WI38 (cell line): ENCODE measurements at regions not wholly inside any gene's neighbourhood (a gene's known extent, or its start where the extent isn't known, plus 50 kb on each side); places are given as distances from the start of the nearest gene placed in this dataset.

Experiments used
- H3K4me3 ChIP-seq: 2 replicates; pipeline ENCODE4 v1.5.1; 2011; ENCODE audit warnings: low read depth, mild to moderate bottlenecking, control low read depth, low read length
- TF ChIP-seq, protein P1 (sequence below): IDR thresholded peaks from 2 replicates; pipeline ENCODE4 v1.5.1; 2012; ENCODE audit warnings: low read depth, mild to moderate bottlenecking, control low read depth, low read length

DNA sequence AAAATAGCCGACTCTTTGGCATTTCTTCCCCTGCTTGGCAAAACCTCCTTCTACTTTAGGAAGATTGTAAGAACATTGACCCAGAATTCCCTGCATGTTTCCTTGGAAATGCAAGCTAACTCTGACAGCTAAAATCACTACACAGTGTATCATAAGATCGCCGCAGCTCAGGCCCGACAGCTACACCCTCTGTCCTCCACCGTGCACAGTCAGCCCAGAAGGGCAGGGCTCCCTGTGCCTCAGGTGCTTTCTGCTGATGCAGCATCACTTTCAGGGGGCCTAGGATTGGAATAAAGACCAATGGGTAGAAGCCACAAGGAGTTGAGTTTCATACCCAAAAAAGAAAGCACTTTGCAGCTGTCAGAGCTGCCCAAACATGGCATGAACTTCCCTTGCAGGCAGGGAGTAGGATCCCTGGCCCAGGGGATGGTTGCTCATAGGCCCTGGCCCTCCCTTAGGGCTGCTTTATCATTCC, 145.3 kb downstream of the SEC16B start:
- TF ChIP-seq, protein P1, sequence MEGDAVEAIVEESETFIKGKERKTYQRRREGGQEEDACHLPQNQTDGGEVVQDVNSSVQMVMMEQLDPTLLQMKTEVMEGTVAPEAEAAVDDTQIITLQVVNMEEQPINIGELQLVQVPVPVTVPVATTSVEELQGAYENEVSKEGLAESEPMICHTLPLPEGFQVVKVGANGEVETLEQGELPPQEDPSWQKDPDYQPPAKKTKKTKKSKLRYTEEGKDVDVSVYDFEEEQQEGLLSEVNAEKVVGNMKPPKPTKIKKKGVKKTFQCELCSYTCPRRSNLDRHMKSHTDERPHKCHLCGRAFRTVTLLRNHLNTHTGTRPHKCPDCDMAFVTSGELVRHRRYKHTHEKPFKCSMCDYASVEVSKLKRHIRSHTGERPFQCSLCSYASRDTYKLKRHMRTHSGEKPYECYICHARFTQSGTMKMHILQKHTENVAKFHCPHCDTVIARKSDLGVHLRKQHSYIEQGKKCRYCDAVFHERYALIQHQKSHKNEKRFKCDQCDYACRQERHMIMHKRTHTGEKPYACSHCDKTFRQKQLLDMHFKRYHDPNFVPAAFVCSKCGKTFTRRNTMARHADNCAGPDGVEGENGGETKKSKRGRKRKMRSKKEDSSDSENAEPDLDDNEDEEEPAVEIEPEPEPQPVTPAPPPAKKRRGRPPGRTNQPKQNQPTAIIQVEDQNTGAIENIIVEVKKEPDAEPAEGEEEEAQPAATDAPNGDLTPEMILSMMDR, result no peak
- H3K4me3 ChIP-seq, result no peak overlapping the region

DNA sequence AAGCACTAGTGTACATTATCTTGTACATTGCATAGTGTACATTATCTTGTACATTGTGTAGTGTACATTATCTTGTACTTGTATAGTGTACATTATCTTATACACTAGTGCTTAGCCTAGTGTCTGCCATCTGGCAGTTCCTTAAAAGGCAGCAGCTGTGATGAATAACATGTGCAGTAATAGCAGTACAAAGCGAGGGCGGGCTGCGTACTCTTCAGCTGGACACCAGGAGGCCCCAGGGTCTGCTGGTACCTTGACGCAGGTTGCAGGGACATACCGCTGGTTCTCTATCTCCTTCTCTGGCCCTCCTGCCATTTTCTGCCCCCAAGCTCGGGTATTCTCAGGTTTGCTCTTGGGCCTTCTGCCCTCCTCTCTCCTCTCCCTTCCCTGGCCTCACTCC, 149.6 kb downstream of the SEC16B start:
- TF ChIP-seq, protein P1, result no peak
- H3K4me3 ChIP-seq, result no peak overlapping the region

DNA sequence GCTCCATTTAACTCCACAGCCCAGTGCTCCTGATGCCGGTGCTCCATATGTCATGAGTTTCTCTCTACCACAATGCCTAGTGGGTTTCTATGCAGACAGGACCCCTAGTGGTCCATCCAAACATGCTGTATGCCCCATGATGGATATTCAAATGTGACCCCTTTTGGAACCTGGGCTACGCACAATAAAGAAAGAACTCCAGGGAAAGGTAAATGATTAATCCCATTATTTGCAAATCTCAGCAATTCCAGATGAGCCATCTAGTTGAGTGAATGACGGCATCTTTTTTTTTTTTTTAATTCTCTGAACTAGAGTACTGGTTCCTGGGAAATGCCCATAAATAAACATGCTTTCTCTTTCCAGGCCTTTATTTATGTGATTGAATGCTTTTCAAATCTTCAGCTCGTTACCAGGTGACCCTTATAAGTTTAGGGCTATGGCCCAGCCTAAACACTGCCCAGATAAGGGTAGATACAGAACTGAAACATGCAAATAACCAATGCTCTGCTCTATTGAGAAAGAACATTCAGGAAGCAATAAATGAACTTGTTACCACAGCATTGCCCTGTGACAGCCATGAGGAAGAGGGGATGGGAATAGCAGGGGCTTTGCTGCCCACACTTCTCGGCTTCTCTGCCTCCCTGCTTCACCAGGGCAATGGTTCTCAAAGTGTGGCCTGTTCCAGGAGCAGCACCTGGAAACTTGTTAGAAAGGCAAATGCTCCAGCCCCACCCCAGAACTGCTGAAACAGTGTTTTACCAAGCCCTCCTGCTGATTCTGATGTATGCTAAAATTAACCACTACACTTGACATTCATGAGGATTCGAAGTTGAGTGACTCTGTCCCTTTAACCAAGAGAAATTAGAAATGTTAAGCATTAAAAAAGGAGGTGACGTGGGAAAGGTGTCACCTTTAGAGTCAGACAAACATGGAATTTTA, 151.7 kb downstream of the SEC16B start:
- TF ChIP-seq, protein P1, result no peak
- H3K4me3 ChIP-seq, result no peak overlapping the region

DNA sequence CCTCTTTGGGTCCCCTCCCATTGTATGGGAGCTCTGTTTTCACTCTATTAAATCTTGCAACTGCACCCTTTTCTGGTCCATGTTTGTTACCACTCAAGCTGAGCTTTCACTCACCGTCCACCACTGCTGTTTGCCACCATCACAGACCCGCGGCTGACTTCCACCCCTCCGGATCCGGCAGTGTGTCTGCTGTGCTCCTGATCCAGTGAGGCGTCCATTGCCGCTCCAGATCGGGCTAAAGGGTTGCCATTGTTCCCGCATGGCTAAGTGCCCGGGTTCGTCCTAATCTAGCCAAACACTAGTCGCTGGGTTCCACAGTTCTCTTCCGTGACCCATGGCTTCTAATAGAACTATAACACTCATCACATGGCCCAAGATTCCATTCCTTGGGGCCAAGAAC, 157.2 kb downstream of the SEC16B start:
- H3K4me3 ChIP-seq, result no peak overlapping the region
- TF ChIP-seq, protein P1, result no peak

DNA sequence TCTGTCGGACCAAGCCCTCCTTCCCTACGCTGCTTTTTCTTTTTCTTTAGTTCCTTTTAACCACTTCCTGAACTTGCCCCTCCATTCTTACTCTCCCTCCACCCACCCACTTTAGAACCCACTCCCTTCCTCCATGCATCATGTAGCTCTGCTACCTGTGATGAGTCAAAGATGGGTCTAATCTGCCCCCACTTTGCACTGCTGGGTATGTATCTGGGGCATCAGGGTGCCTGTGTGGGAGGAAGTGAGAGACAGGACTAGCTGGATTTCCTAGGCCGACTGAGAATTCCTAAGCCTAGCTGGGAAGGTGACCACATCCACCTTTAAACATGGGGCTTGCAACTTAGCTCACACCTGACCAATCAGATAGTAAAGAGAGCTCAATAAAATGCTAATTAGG, 157.7 kb downstream of the SEC16B start:
- TF ChIP-seq, protein P1, result no peak
- no peak overlapping the region for H3K4me3 ChIP-seq

DNA sequence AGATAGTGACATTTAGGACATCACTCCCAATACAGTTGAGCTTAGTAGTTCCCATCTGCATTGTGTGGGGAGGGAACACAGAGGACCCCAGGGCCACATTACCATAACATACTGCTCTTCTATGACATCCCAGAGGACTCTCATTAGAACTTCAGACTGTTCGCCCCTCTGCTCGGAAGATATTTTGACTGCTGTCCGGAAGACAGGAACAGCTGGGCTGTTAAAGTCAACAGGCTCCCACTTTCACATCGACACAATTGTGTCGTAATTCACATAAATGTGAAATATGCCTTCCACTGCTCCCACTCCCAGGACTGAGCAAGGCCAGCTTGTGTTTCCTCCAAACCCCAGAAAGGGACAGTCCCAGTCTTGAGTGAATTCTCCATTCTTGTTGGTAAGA, 158.4 kb downstream of the SEC16B start:
- H3K4me3 ChIP-seq, result no peak overlapping the region
- TF ChIP-seq, protein P1, result no peak

DNA sequence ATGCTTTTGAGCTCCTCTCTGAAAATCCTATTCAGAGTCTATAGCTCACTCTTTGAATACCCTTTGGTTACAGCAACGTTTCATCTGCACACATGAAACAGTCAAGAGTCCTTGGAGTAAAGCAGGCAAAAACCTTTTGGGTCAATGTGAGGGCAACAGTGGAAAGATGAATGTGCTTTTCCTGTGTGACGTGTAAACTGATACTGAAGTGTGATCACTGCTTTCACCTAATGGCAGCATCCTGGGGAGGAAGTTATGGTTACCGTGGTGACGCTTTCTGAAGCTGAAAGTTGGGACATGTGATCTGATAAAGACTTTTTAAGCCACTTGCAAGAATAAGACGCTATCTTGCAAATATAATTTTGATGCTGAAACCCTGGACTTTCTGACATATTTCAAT, 160.0 kb downstream of the SEC16B start:
- TF ChIP-seq, protein P1, result no peak
- H3K4me3 ChIP-seq, result no peak overlapping the region
